NT2/D1 (cell line): ENCODE measurements at regions not wholly inside any gene's neighbourhood (a gene's known extent, or its start where the extent isn't known, plus 50 kb on each side); places are given as distances from the start of the nearest gene placed in this dataset.

Experiments used
- SUZ12 ChIP-seq: IDR thresholded peaks from 2 replicates; pipeline ENCODE4 v1.6.1; 2011; ENCODE audit not compliant: insufficient read length, insufficient read depth; ENCODE audit errors: extremely low read depth
- YY1 ChIP-seq: IDR thresholded peaks from 2 replicates; pipeline ENCODE4 v1.6.1; 2011; ENCODE audit not compliant: insufficient read length, insufficient read depth
- ZNF274 ChIP-seq: IDR thresholded peaks from 2 replicates; pipeline ENCODE4 v1.6.1; 2011; ENCODE audit warnings: mild to moderate bottlenecking, low read depth, low read length

GRCh38 chr18:24553571-24554285, 93.3 kb downstream of the HRH4 start:
- no peak for TF ChIP-seq YY1
- no peak for TF ChIP-seq ZNF274
- TF ChIP-seq SUZ12: no peak
